HG02884 (cell line): ENCODE measurements at regions not wholly inside any gene's neighbourhood (a gene's known extent, or its start where the extent isn't known, plus 50 kb on each side); places are given as distances from the start of the nearest gene placed in this dataset.

Experiments
- ATAC-seq: cut with Tn5 transposase; IDR thresholded peaks from one replicate; pipeline ENCODE4 v1.9.1; 2021; ENCODE audit warnings: mild to moderate bottlenecking, moderate library complexity; ENCODE audit not compliant: unreplicated experiment

- ATAC-seq: no peak
Observed at GRCh38 chr1:230517326-230517725, 91.2 kb upstream of the PGBD5 start.

GRCh38 chr1:230516889-230517288, 90.8 kb upstream of the PGBD5 start:
- no peak for ATAC-seq

GRCh38 chr1:230515451-230516145, 89.5 kb upstream of the PGBD5 start:
- no peak for ATAC-seq

GRCh38 chr1:230510496-230510895, 84.4 kb upstream of the PGBD5 start:
- no peak for ATAC-seq

- peak; percentile 65 for ATAC-seq
Observed at GRCh38 chr1:230509281-230509977, 83.3 kb upstream of the PGBD5 start.

- ATAC-seq: no peak
Observed at GRCh38 chr1:230507666-230508402, 81.7 kb upstream of the PGBD5 start.

- ATAC-seq: no peak
Observed at GRCh38 chr1:230507236-230507635, 81.1 kb upstream of the PGBD5 start.

- ATAC-seq: no peak
Observed at GRCh38 chr1:230506451-230506850, 80.3 kb upstream of the PGBD5 start.

GRCh38 chr1:230504310-230504709, 78.2 kb upstream of the PGBD5 start:
- no peak for ATAC-seq

- ATAC-seq: no peak
Observed at GRCh38 chr1:230503726-230504125, 77.6 kb upstream of the PGBD5 start.

GRCh38 chr1:230502996-230503395, 76.9 kb upstream of the PGBD5 start:
- ATAC-seq: no peak

- ATAC-seq: no peak
Observed at GRCh38 chr1:230502306-230502705, 76.2 kb upstream of the PGBD5 start.

GRCh38 chr1:230501849-230502248, 75.7 kb upstream of the PGBD5 start:
- ATAC-seq: no peak

GRCh38 chr1:230501242-230501641, 75.1 kb upstream of the PGBD5 start:
- ATAC-seq: no peak

GRCh38 chr1:230500063-230500462, 73.9 kb upstream of the PGBD5 start:
- no peak for ATAC-seq

GRCh38 chr1:230499496-230499895, 73.4 kb upstream of the PGBD5 start:
- ATAC-seq: no peak

GRCh38 chr1:230498704-230499103, 72.6 kb upstream of the PGBD5 start:
- no peak for ATAC-seq

- ATAC-seq: no peak
Observed at GRCh38 chr1:230496451-230496850, 70.3 kb upstream of the PGBD5 start.

GRCh38 chr1:230495891-230496385, 69.8 kb upstream of the PGBD5 start:
- no peak for ATAC-seq

- ATAC-seq: no peak
Observed at GRCh38 chr1:230495076-230495475, 68.9 kb upstream of the PGBD5 start.

GRCh38 chr1:230494514-230494913, 68.4 kb upstream of the PGBD5 start:
- no peak for ATAC-seq

GRCh38 chr1:230494026-230494425, 67.9 kb upstream of the PGBD5 start:
- no peak for ATAC-seq
